GM21576 (cell line): ENCODE measurements at regions not wholly inside any gene's neighbourhood (a gene's known extent, or its start where the extent isn't known, plus 50 kb on each side); places are given as distances from the start of the nearest gene placed in this dataset.
"Not testable (repeated sequence)": the region's sequence is repeated elsewhere in the genome, so short reads cannot be mapped to it uniquely, and the experiment has no call there.

Source experiments
- ATAC-seq: cut with Tn5 transposase; IDR thresholded peaks from one replicate; pipeline ENCODE4 v1.9.1; 2021; ENCODE audit warnings: mild to moderate bottlenecking, moderate library complexity; ENCODE audit not compliant: unreplicated experiment

DNA sequence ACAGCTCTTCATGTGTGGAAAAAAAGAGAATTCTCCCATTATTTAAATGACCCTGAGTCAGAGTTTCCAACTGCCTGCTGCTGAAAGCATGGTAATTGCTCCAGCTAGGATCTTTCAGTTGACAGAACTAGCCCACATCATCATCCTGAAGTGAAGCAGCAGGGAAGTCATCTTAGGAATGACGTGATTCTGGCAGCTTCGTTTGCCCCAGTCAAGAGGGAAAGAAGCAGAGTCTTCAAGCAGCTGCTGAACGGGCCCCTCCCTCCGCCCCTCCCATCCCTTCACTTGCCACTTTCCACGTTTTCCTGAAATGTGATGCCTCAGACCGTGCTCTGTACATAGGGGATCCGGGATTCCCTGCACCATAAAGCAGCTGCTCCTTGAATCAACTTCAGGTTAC, 455.0 kb upstream of the TMEM132C start:
- no peak for ATAC-seq

DNA sequence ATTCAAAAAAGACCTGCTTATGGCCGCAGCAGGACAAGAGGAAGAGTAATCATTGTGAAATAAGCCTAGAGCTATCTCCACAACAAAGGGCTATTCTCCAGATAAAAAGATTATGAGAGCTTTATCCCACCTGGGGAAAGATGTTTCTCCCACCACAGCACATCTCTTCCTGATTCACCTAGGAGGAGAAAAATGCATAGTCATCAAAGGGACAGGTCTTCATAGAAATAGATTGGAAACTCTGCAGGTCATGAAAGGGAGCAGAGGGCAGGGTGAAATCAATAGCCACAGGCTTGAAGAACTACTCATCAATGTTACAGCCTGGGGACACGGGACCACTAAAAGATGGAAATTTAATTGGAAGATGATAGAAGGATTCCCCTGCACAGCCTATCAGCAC, 453.8 kb upstream of the TMEM132C start:
- ATAC-seq: no peak

GRCh38 chr12:127819056-127819455, 447.9 kb upstream of the TMEM132C start:
- no peak for ATAC-seq

DNA sequence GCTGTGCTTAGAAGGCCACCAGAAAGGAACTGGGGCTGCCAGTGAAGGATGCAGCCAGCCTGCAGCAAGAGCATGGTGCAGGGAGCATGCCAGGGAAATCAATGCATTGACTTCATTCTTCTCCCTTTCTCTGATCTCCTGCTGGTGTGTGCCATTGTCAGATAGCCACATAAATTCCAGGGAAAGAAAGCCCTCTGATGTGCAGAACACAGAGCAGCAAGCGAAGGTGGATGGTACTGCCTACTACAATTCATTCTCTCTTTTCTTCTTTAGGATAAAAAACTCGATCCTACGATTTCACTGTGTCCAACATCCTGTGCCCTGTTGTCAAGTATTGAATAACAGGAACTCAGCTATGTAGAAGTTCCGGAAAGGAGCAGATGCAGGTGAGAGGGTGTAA, 446.7 kb upstream of the TMEM132C start:
- no peak for ATAC-seq

DNA sequence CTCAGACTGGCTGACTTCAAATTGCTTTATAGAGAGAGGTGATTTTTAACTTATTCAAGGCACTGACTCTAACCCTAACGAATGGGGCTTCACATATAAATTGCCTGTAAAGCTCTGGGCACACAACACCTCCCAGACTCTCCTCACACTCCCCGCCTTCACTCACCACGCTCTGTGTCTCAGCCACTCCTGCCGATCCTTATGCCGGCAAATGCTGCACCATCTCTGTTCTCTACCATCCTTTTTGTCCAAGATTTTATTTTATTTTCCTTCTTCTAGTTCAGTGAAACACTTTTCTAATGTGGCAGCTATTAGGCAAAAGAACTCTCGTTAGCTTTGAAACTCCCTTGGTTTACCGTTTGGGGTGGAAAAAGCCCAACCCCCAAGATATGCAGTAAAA, 446.1 kb upstream of the TMEM132C start:
- ATAC-seq: no peak

- ATAC-seq: no peak
Observed at GRCh38 chr12:127822809-127823411, 444.1 kb upstream of the TMEM132C start.

DNA sequence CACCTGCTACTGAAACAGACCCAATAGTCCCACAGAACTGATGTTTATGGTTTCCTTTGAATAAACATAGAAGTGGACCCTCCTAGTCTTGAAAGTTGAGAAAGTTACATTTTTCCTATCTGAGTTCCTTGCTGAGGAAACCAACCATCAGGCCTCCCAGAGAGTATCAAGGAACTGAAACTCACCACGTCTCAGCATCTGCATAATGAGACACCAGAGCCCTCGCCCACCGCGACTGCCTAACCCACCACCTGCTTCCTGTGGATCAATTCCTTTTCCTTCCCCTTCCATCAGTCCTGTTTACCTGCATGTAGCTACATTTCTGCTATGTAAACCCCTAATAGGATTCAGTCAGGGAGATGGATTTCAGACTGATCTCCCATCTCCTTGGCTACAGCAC, 443.2 kb upstream of the TMEM132C start:
- no peak for ATAC-seq

DNA sequence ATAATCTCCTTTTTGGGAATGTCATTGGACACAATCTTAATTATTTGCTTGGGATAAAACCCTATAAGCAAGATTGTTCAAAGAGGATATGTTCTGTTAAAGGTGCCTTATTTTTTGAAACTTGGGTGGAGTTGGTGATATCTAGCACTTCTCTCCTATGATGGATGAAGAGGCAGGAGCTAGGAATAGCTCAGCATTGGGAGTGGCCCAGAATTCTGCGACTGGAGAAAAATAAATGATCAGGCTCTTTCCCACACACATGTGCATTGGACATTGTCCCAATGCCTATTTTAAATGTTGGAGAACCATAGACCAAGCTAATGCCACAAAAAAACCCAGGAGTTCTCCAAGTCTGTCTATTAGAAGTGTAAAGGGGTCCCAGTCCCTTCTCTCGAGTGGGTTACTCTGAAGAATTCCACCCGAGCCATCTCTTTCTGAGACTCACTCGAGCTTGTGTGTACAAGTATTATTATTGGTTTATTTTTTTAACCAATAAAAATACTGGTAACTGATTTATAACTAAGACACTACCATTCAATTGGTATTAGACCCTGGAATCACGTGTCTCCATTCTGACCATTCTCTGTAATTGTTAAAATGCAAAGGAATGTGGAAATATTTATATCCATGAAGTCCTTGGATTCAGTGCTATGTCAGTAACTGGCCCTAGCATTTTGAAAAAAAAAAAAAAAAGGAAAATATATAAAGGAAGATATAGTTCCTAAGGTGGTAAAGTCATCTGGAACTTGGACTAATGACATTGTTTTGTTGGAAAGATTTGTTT, 437.5 kb upstream of the TMEM132C start:
- ATAC-seq: no peak

- ATAC-seq: no peak
Observed at GRCh38 chr12:127830065-127830460, 436.9 kb upstream of the TMEM132C start.

DNA sequence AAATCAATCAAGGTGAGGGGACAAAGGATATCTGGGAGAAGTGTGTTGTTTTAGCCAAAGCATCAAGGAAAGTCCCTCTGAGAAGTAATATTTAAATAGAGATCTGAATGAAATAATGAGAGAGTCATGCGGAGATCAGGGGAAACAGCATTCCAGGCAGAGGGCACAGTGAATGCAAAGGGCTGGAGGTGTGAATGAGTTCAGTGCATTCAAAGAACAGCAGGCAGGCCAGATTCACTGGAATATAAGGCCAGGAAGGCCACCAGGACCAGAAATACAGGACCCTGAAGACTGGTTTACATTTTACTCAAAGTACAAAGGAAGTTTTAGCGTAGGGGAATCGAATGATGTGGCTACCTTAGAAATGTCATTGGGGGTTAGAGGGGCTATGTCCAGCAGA, 436.2 kb upstream of the TMEM132C start:
- no peak for ATAC-seq

GRCh38 chr12:127832172-127832571, 434.8 kb upstream of the TMEM132C start:
- ATAC-seq: no peak

- not testable (repeated sequence) for ATAC-seq
Observed at GRCh38 chr12:127836802-127837201, 430.2 kb upstream of the TMEM132C start.

DNA sequence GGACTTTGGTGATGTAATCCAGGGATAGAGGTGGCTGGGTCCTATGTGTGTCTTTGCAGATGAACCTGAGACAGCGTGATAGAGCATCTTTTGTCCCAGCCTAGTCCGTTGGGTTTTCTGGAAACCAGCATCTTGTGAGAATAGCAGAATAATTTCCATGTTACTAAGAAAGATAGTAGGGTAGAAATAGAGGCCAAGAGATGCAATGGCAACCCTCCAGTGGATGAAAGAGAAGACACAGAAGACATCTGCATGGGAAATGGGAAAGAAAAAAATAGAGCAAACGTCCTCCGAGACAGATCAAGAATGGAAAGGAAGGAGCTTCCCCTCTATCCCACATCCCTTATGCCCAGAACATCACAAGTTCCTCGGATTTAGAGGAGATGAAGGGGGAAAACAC, 409.3 kb upstream of the TMEM132C start:
- ATAC-seq: no peak

DNA sequence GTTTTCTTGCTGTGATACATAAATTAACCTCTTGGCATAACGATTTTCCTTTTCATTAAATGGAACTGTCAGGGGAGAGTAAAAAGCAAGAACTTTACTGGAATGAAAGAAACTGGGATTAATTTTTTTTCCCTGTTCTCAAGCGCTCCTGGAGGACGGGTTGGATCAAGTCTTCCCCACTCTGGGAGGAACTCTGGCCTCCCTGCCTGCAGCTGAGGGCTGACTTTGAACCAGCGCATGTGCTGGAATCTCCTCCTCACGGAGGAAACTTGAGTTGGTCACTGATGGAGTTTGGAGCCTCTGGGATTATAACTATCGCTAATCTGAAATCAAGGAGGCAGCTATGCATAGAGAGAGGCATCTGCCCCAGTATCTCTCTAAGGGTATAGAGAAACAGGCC, 406.4 kb upstream of the TMEM132C start:
- no peak for ATAC-seq

DNA sequence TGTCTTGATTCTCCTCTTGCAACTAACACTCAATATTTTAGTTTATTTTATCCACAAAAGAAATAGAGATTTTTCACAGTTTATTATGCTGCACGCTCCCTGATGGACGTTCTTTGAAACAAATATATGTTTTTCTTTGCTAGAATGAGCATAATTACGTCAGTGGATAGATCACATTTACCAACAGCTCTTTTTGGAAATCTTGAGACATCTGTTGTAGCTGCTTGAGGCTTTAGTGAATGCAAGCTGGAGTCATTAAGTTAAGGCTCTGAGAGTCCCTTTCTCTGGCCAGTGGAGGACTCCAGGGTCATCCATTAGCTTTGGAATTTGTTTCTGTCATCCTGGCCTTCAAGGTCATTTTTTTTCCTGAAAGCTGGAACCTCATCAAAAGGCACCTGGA, 405.6 kb upstream of the TMEM132C start:
- ATAC-seq: no peak

GRCh38 chr12:127873306-127873705, 393.7 kb upstream of the TMEM132C start:
- no peak for ATAC-seq

- ATAC-seq: no peak
Observed at GRCh38 chr12:127881371-127882140, 385.4 kb upstream of the TMEM132C start.

- ATAC-seq: no peak
Observed at GRCh38 chr12:127883013-127883412, 384.0 kb upstream of the TMEM132C start.

DNA sequence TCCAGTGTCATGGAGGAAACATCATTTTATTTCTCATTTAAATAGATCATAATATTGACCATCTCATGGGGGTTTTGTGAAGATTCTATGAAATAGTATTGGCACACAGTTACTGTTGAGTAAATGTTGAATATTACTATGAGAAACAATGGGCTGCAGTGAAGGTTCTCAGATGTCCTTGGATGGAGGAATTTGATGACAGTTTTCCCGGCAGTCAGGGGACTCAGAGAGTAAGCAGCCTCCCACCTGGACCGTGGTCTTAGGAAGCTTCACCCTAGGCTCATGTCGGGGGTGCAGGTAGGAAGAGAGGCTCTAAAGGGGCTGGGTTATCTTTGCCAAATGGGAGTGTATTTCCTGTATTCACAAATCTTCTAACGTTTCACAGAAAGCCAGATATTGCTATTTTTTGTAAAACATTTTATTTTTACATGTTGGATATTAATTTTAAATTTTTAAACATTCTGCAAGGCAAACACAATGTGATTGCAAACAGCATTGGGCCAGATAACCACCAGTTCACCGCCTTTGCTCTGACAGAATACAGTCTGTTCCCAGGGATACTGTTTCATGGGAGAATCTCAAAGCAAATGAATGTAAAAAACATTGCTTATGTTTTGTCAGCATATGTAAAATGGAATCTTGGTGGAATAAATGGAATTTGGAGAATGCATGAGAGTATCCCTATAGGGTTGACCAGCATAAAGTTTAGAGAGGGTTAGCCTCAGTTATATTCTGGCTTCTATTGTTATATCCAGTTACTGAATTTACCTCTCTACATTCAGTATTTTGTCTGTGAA, 380.8 kb upstream of the TMEM132C start:
- ATAC-seq: no peak

DNA sequence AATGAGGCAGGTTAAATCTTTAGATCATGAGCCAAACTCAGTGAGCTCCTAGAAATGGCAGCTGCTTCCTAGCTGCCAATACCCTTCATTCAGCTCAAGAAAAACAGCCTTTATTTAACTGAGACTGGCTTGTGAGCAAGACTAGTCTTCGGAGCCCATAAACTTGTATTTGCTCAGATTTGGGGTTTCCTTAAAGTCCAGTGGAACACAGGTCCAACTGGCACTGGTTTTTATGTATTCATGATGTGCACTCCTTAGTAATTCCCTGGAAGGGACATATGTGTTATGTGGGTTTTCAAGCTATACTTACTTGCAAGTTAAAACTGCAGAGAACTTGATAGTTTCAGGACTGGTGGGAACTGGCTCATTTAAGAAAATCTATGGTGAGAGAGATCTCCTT, 380.1 kb upstream of the TMEM132C start:
- ATAC-seq: no peak
